H9 (cell line): ENCODE measurements at regions not wholly inside any gene's neighbourhood (a gene's known extent, or its start where the extent isn't known, plus 50 kb on each side); places are given as distances from the start of the nearest gene placed in this dataset.

Experiments used
- DNase-seq: peaks from one replicate; pipeline ENCODE4 v3.0.0-alpha.2; 2017
- H2AFZ ChIP-seq: one replicate; pipeline ENCODE4 v1.6.1; 2013; ENCODE audit warnings: mild to moderate bottlenecking, low read length, control low read depth, moderate library complexity
- H2AK5ac ChIP-seq: 2 replicates; pipeline ENCODE4 v1.6.1; 2013; ENCODE audit warnings: low read length, control low read depth, mixed read lengths; ENCODE audit not compliant: insufficient read length
- H2BK120ac ChIP-seq: one replicate; pipeline ENCODE4 v1.6.1; 2013; ENCODE audit warnings: low read depth, mild to moderate bottlenecking, low read length, control low read depth, inconsistent platforms; ENCODE audit not compliant: poor library complexity, severe bottlenecking
- H2BK12ac ChIP-seq: 2 replicates; pipeline ENCODE4 v1.6.1; 2013; ENCODE audit warnings: low read length, control low read depth, mixed read lengths, low read depth; ENCODE audit not compliant: insufficient read length
- H2BK15ac ChIP-seq: 2 replicates; pipeline ENCODE4 v1.6.1; 2013; ENCODE audit warnings: low read depth, low read length, control low read depth
- H2BK20ac ChIP-seq: one replicate; pipeline ENCODE4 v1.6.1; 2013; ENCODE audit warnings: low read depth, mild to moderate bottlenecking, low read length, control low read depth, inconsistent platforms; ENCODE audit not compliant: poor library complexity, severe bottlenecking
- H2BK5ac ChIP-seq: 2 replicates; pipeline ENCODE4 v1.6.1; 2013; ENCODE audit warnings: low read length, control low read depth, mixed read lengths; ENCODE audit not compliant: insufficient read length
- H3K14ac ChIP-seq: 2 replicates; pipeline ENCODE4 v1.6.1; 2013; ENCODE audit warnings: low read length, control low read depth; ENCODE audit not compliant: insufficient read depth
- H3K18ac ChIP-seq: 2 replicates; pipeline ENCODE4 v1.6.1; 2013; ENCODE audit warnings: low read depth, mild to moderate bottlenecking, mixed read lengths, low read length, control low read depth; ENCODE audit not compliant: insufficient read length
- H3K23ac ChIP-seq: 2 replicates; pipeline ENCODE4 v1.6.1; 2013; ENCODE audit warnings: low read length, control low read depth, mixed read lengths, low read depth; ENCODE audit not compliant: insufficient read length
- H3K23me2 ChIP-seq: 2 replicates; pipeline ENCODE4 v1.6.1; 2013; ENCODE audit warnings: low read depth, mild to moderate bottlenecking, mixed read lengths, low read length, control low read depth; ENCODE audit not compliant: insufficient read length, poor library complexity, severe bottlenecking
- H3K27ac ChIP-seq: 2 replicates; pipeline ENCODE4 v1.5.1; 2013; ENCODE audit warnings: low read length, control low read depth, mixed read lengths, low read depth; ENCODE audit not compliant: insufficient read length
- H3K27me3 ChIP-seq: 2 replicates; pipeline ENCODE4 v1.6.1; 2013; ENCODE audit warnings: low read length, control low read depth, inconsistent platforms; ENCODE audit not compliant: insufficient read depth
- H3K4ac ChIP-seq: 2 replicates; pipeline ENCODE4 v1.6.1; 2013; ENCODE audit warnings: low read depth, mild to moderate bottlenecking, control low read depth, inconsistent platforms, low read length, moderate library complexity
- H3K4me1 ChIP-seq: 2 replicates; pipeline ENCODE4 v1.6.1; 2013; ENCODE audit warnings: low read length, control low read depth, inconsistent platforms; ENCODE audit not compliant: insufficient read depth
- H3K4me2 ChIP-seq: 2 replicates; pipeline ENCODE4 v1.6.1; 2013; ENCODE audit warnings: low read length, control low read depth, mixed read lengths; ENCODE audit not compliant: insufficient read length, insufficient read depth
- H3K56ac ChIP-seq: 2 replicates; pipeline ENCODE4 v1.6.1; 2013; ENCODE audit warnings: low read depth, mild to moderate bottlenecking, mixed read lengths, low read length, control low read depth; ENCODE audit not compliant: insufficient read length
- H3K79me1 ChIP-seq: 2 replicates; pipeline ENCODE4 v1.6.1; 2013; ENCODE audit warnings: low read depth, mild to moderate bottlenecking, moderate library complexity, low read length, control low read depth, inconsistent platforms; ENCODE audit not compliant: insufficient read depth, poor library complexity, severe bottlenecking
- H3K79me2 ChIP-seq: 2 replicates; pipeline ENCODE4 v1.6.1; 2013; ENCODE audit warnings: low read length, control low read depth, inconsistent platforms; ENCODE audit not compliant: insufficient read depth
- H3K9ac ChIP-seq: 2 replicates; pipeline ENCODE4 v1.6.1; 2013; ENCODE audit warnings: low read length, control low read depth, mixed read lengths; ENCODE audit not compliant: insufficient read length; ENCODE audit errors: extremely low read depth
- H3K9me3 ChIP-seq: one replicate; pipeline ENCODE4 v1.6.1; 2013; ENCODE audit warnings: low read depth, low read length, inconsistent platforms; ENCODE audit not compliant: control insufficient read depth
- H3T11ph ChIP-seq: one replicate; pipeline ENCODE4 v1.6.1; 2013; ENCODE audit warnings: mild to moderate bottlenecking, low read length, control low read depth, inconsistent platforms
- H4K20me1 ChIP-seq: one replicate; pipeline ENCODE4 v1.6.1; 2013; ENCODE audit not compliant: control insufficient read depth, insufficient read length, insufficient read depth
- H4K5ac ChIP-seq: 2 replicates; pipeline ENCODE4 v1.6.1; 2013; ENCODE audit warnings: low read depth, mild to moderate bottlenecking, mixed read lengths, low read length, control low read depth; ENCODE audit not compliant: insufficient read length
- H4K8ac ChIP-seq: replicated peaks from 2 replicates; pipeline ENCODE4 v1.6.1; 2013; ENCODE audit warnings: low read length, control low read depth, mixed read lengths, low read depth; ENCODE audit not compliant: insufficient read length
- H4K91ac ChIP-seq: 2 replicates; pipeline ENCODE4 v1.6.1; 2013; ENCODE audit warnings: low read depth, mild to moderate bottlenecking, moderate library complexity, mixed read lengths, low read length, control low read depth; ENCODE audit not compliant: insufficient read length
- H3K27ac Mint-ChIP-seq, 3 experiments: 2 replicates in 2 of 3; 3 replicates in 1 of 3; pipeline ENCODE4 v1.8.0; 2020 to 2021; ENCODE audit warnings: mixed read lengths in 3 of 3, mild to moderate bottlenecking in 1 of 3, moderate library complexity in 1 of 3
- H3K27me3 Mint-ChIP-seq: 2 replicates; pipeline ENCODE4 v1.8.0; 2021; ENCODE audit warnings: low read depth, mild to moderate bottlenecking, moderate library complexity, mixed read lengths
- H3K36me3 Mint-ChIP-seq, 3 experiments: 2 replicates in 2 of 3; 3 replicates in 1 of 3; pipeline ENCODE4 v1.8.0; 2020 to 2021; ENCODE audit warnings: low read depth in 3 of 3, mixed read lengths in 3 of 3; ENCODE audit not compliant: insufficient read depth in 1 of 3
- H3K4me1 Mint-ChIP-seq, 2 experiments: 2 replicates each; pipeline ENCODE4 v1.8.0; 2020; ENCODE audit warnings: mixed read lengths in 2 of 2
- H3K4me3 Mint-ChIP-seq, 2 experiments: 2 replicates in 1 of 2; 3 replicates in 1 of 2; pipeline ENCODE4 v1.8.0; 2020 to 2021; ENCODE audit warnings: mild to moderate bottlenecking in 2 of 2, mixed read lengths in 2 of 2, moderate library complexity in 1 of 2
- H3K9me3 Mint-ChIP-seq, 2 experiments: 2 replicates in 1 of 2; 3 replicates in 1 of 2; pipeline ENCODE4 v1.8.0; 2020; ENCODE audit warnings: mild to moderate bottlenecking in 2 of 2, mixed read lengths in 2 of 2, moderate library complexity in 1 of 2
- CTCF ChIP-seq: fragments of 200-600 bp; sonication (generic); conservative IDR thresholded peaks from 3 replicates; pipeline ENCODE4 v1.8.0; 2021; ENCODE audit warnings: antibody characterized with exemption, mild to moderate bottlenecking
- WGBS: extraction: QIAGEN DNeasy Blood & Tissue Kit; methylation state at CpG from one replicate; pipeline ENCODE4 v1.1.7; 2013; ENCODE audit warnings: missing lambda C conversion rate, low lambda C conversion rate, mixed read lengths; ENCODE audit not compliant: insufficient read length; ENCODE audit errors: extremely low coverage; 5-methylcytosine and 5-hydroxymethylcytosine counted together

GRCh38 chr14:106044515-106044914, 518.1 kb downstream of the TMEM121 start:
- no peak overlapping the region for H3K4me3 Mint-ChIP-seq
- no peaks in the 10 kb centered on the region for H3K4me1 ChIP-seq
- no peaks in the 10 kb centered on the region for H3K79me2 ChIP-seq
- no peak overlapping the region for H3K56ac ChIP-seq
- H2AFZ ChIP-seq = no peak overlapping the region
- no peak overlapping the region for H2BK20ac ChIP-seq
- H2BK12ac ChIP-seq = no peak overlapping the region
- peaks cover 71% of the 10 kb centered on the region for H3K9me3 ChIP-seq
- no peak overlapping the region for H3K4me2 ChIP-seq
- H4K8ac ChIP-seq = no peak overlapping the region
- no peak overlapping the region for H2AK5ac ChIP-seq
- H4K20me1 ChIP-seq = no peaks in the 10 kb centered on the region
- no peaks in the 10 kb centered on the region for H3K27me3 ChIP-seq
- H3K27ac Mint-ChIP-seq = no peak overlapping the region
- H3K4ac ChIP-seq = no peak overlapping the region
- no peaks in the 10 kb centered on the region for H3K4me1 Mint-ChIP-seq
- no peak overlapping the region for H3K18ac ChIP-seq
- H3K23ac ChIP-seq = no peak overlapping the region
- H4K91ac ChIP-seq = no peak overlapping the region
- H3K23me2 ChIP-seq = no peaks in the 10 kb centered on the region
- peaks cover 5 to 24% (median 7%) of the 10 kb centered on the region in 3 experiments; a peak in 6 of 7 replicates for H3K36me3 Mint-ChIP-seq
- H3K14ac ChIP-seq = no peak overlapping the region
- no peak overlapping the region for H3K27ac ChIP-seq
- H2BK120ac ChIP-seq = no peak overlapping the region
- H3K27me3 Mint-ChIP-seq = no peaks in the 10 kb centered on the region; the same call in 1 of the 2 replicates
- H3K79me1 ChIP-seq = no peaks in the 10 kb centered on the region
- no peak overlapping the region for H3T11ph ChIP-seq
- H2BK5ac ChIP-seq = no peak overlapping the region
- H3K9me3 Mint-ChIP-seq = peaks cover 83 to 88% of the 10 kb centered on the region in 2 experiments
- TF ChIP-seq CTCF = no peak
- WGBS = no CpG with 5 or more reads among the region's 4 CpGs
- H4K5ac ChIP-seq = no peak overlapping the region
- no peak overlapping the region for H2BK15ac ChIP-seq
- H3K9ac ChIP-seq = no peak overlapping the region
- no peak for DNase-seq
